ENCODE measurements at regions not wholly inside any gene's neighbourhood (a gene's known extent, or its start where the extent isn't known, plus 50 kb on each side); places are given as distances from the start of the nearest gene placed in this dataset.

DNA sequence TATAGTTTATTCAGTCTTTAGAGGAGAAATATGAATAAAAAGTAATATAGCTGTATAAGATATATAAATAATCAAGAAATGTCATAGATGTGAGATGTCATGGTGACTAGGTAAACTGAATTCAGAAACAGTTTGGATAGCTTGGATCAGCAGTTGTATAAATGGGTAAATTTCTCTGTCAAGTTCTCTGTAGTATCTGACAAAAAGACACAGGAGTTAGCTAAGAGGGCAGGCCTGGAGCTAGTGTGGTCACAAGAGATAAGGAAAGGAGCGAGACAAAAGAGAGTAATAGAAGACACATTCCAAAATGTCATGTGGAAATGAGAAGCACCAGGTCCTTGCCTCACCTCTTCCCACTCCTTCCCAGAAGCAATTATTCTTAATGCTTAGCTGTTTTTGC is 349.0 kb downstream of the LMO7 start:
- H3K4me3 ChIP-seq (replicated peaks; ENCODE audit: insufficient read depth, low read length), result no peak overlapping the region
- H3K27me3 ChIP-seq (ENCODE audit: insufficient read depth, poor library complexity, severe bottlenecking), result no peaks in the 10 kb centered on the region
- DNase-seq (ENCODE audit: low read depth in 1 of 2, low spot score in 1 of 2), result no peak
- TF ChIP-seq, protein P1, sequence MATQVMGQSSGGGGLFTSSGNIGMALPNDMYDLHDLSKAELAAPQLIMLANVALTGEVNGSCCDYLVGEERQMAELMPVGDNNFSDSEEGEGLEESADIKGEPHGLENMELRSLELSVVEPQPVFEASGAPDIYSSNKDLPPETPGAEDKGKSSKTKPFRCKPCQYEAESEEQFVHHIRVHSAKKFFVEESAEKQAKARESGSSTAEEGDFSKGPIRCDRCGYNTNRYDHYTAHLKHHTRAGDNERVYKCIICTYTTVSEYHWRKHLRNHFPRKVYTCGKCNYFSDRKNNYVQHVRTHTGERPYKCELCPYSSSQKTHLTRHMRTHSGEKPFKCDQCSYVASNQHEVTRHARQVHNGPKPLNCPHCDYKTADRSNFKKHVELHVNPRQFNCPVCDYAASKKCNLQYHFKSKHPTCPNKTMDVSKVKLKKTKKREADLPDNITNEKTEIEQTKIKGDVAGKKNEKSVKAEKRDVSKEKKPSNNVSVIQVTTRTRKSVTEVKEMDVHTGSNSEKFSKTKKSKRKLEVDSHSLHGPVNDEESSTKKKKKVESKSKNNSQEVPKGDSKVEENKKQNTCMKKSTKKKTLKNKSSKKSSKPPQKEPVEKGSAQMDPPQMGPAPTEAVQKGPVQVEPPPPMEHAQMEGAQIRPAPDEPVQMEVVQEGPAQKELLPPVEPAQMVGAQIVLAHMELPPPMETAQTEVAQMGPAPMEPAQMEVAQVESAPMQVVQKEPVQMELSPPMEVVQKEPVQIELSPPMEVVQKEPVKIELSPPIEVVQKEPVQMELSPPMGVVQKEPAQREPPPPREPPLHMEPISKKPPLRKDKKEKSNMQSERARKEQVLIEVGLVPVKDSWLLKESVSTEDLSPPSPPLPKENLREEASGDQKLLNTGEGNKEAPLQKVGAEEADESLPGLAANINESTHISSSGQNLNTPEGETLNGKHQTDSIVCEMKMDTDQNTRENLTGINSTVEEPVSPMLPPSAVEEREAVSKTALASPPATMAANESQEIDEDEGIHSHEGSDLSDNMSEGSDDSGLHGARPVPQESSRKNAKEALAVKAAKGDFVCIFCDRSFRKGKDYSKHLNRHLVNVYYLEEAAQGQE (IDR thresholded peaks at IDR 0.05; ENCODE audit: insufficient replicate concordance, low read depth), result no peak
- TF ChIP-seq SPI1 (IDR thresholded peaks at IDR 0.05; ENCODE audit: borderline replicate concordance, low read depth) (no peak), POLR2AphosphoS5 (IDR thresholded peaks at IDR 0.05; ENCODE audit: low read depth) (no peak), CTCF (IDR thresholded peaks at IDR 0.05; ENCODE audit: insufficient read depth, low read length) (no peak), GABPA (IDR thresholded peaks at IDR 0.05; ENCODE audit: low read depth) (no peak)
- H3K27ac ChIP-seq (replicated peaks), result no peak overlapping the region

DNA sequence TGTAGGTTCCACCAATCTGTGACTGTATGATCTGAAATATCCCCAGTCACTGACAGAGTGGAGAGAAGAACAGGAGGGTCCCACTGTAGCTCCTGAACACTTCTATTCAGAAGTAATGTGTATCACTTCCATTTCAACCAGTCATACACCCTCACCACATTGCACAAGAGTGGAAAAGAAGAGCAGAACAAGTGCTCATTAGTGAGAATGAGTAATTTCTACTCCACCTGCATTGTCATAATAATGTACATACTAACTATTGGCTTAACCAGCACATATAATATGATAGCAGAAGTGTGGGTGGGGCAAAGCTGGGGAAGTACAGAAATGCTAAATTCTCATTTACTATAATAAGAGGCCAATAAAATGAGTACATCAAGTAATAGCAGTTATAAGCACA is 342.7 kb downstream of the LMO7 start:
- H3K27ac ChIP-seq (replicated peaks), result no peak overlapping the region
- DNase-seq (ENCODE audit: low read depth in 1 of 2, low spot score in 1 of 2), result no peak
- TF ChIP-seq CTCF (IDR thresholded peaks at IDR 0.05; ENCODE audit: insufficient read depth, low read length) (no peak), SPI1 (IDR thresholded peaks at IDR 0.05; ENCODE audit: borderline replicate concordance, low read depth) (no peak), POLR2AphosphoS5 (IDR thresholded peaks at IDR 0.05; ENCODE audit: low read depth) (no peak), GABPA (IDR thresholded peaks at IDR 0.05; ENCODE audit: low read depth) (no peak)
- TF ChIP-seq, protein P1 (IDR thresholded peaks at IDR 0.05; ENCODE audit: insufficient replicate concordance, low read depth), result no peak

GRCh38 chr13:75968103-75968838 is 332.1 kb downstream of the LMO7 start:
- Histone ChIP-seq H3K4me3 (replicated peaks; ENCODE audit: insufficient read depth, low read length) (no peak overlapping the region), H3K27me3 (ENCODE audit: insufficient read depth, poor library complexity, severe bottlenecking) (no peaks in the 10 kb centered on the region), H3K27ac (replicated peaks) (no peak overlapping the region)
- no peak for TF ChIP-seq CTCF (IDR thresholded peaks at IDR 0.05; ENCODE audit: insufficient read depth, low read length)
- TF ChIP-seq POLR2AphosphoS5 (IDR thresholded peaks at IDR 0.05; ENCODE audit: low read depth), result no peak
- TF ChIP-seq, protein P1 (IDR thresholded peaks at IDR 0.05; ENCODE audit: insufficient replicate concordance, low read depth), result no peak
- TF ChIP-seq SPI1 (IDR thresholded peaks at IDR 0.05; ENCODE audit: borderline replicate concordance, low read depth), result no peak
- no peak for TF ChIP-seq GABPA (IDR thresholded peaks at IDR 0.05; ENCODE audit: low read depth)
- DNase-seq (ENCODE audit: low read depth in 1 of 2, low spot score in 1 of 2), result no peak

More for the DNA sequence above, 342.7 kb downstream of the LMO7 start:
- Histone ChIP-seq H3K4me3 (replicated peaks; ENCODE audit: insufficient read depth, low read length) (no peak overlapping the region), H3K27me3 (ENCODE audit: insufficient read depth, poor library complexity, severe bottlenecking) (no peaks in the 10 kb centered on the region)
